B cell (primary cell): ENCODE measurements at regions not wholly inside any gene's neighbourhood (a gene's known extent, or its start where the extent isn't known, plus 50 kb on each side); places are given as distances from the start of the nearest gene placed in this dataset.

Source experiments
- ATAC-seq: fragments of 200-7000 bp; cut with Tn5 transposase; one replicate; pipeline ENCODE4 v1.10.0; 2021; ENCODE audit warnings: low read depth, mild to moderate bottlenecking, moderate number of reproducible peaks, moderate library complexity
- CTCF ChIA-PET: fragments of 350-600 bp; sonication (Branson Sonifier 250); formaldehyde crosslinking; loops from one replicate; lab custom pipeline; 2021; ENCODE audit warnings: antibody characterized with exemption, inconsistent platforms; lab: Charles Lee
- POLR2A ChIA-PET: fragments of 350-600 bp; sonication (Branson Sonifier 250); formaldehyde crosslinking; loops from one replicate; lab custom pipeline; 2021; ENCODE audit warnings: antibody characterized with exemption; lab: Charles Lee
- DNase-seq: peaks from one replicate; pipeline ENCODE4 v3.0.0; 2013
- H2AFZ ChIP-seq: 2 replicates; pipeline ENCODE4 v1.6.1; 2012; ENCODE audit warnings: mild to moderate bottlenecking, low read depth, low read length; ENCODE audit not compliant: insufficient read depth, poor library complexity, severe bottlenecking
- H3K27ac ChIP-seq, 2 donors: 1 replicate in 1 of 2; 2 replicates in 1 of 2; pipeline ENCODE4 v1.5.1; 2012 to 2013; ENCODE audit warnings: low read length in 2 of 2, mild to moderate bottlenecking in 2 of 2, moderate library complexity in 1 of 2
- H3K27me3 ChIP-seq, 4 experiments: fragments of 200-600 bp in 1 of 4; sonication (generic) in 1 of 4; replicated peaks in 1 of 4; 1 replicate in 2 of 4; 2 replicates in 2 of 4; pipeline versions ENCODE4 v1.6.1 to v1.7.0; 2013 to 2016; ENCODE audit warnings: low read length in 3 of 4, mild to moderate bottlenecking in 2 of 4, mixed read lengths in 1 of 4, moderate library complexity in 1 of 4; ENCODE audit not compliant: insufficient read depth in 4 of 4, control insufficient read depth in 3 of 4; ENCODE audit errors: control extremely low read depth in 1 of 4
- H3K36me3 ChIP-seq, 2 experiments: replicated peaks in 1 of 2; 1 replicate in 1 of 2; 2 replicates in 1 of 2; pipeline versions ENCODE4 v1.6.1 to v1.7.1; 2013; ENCODE audit warnings: low read length in 1 of 2; ENCODE audit not compliant: insufficient read depth in 2 of 2, control insufficient read depth in 1 of 2; ENCODE audit errors: control extremely low read depth in 1 of 2, extremely low read depth in 1 of 2
- H3K4me1 ChIP-seq, 2 donors: fragments of 200-600 bp in 1 of 2; sonication (generic) in 1 of 2; 1 replicate in 1 of 2; 2 replicates in 1 of 2; pipeline versions ENCODE4 v1.5.1 to v1.6.1; 2013 to 2017; ENCODE audit warnings: low read length in 2 of 2; ENCODE audit not compliant: control insufficient read depth in 2 of 2, insufficient read depth in 2 of 2
- H3K4me2 ChIP-seq: replicated peaks from 2 replicates; pipeline ENCODE3; 2012; ENCODE audit warnings: mild to moderate bottlenecking, low read depth, low read length; ENCODE audit not compliant: poor library complexity, severe bottlenecking
- H3K4me3 ChIP-seq, 5 experiments: fragments of 200-600 bp in 1 of 5; sonication (generic) in 1 of 5; 1 replicate in 3 of 5; 2 replicates in 2 of 5; pipeline versions ENCODE4 v1.5.1 to v1.7.0; 2011 to 2016; ENCODE audit warnings: low read length in 4 of 5, mild to moderate bottlenecking in 4 of 5, low read depth in 2 of 5, control low read depth in 1 of 5, moderate library complexity in 1 of 5; ENCODE audit not compliant: insufficient read depth in 1 of 5; ENCODE audit errors: control extremely low read depth in 1 of 5, extremely low read depth in 1 of 5
- H3K79me2 ChIP-seq: fragments of 200-600 bp; sonication (generic); one replicate; pipeline ENCODE4 v1.6.0; 2016; ENCODE audit warnings: low read length; ENCODE audit not compliant: control insufficient read depth, insufficient read depth
- H3K9ac ChIP-seq: fragments of 200-600 bp; sonication (generic); 2 replicates; pipeline ENCODE4 v1.6.1; 2017; ENCODE audit warnings: mild to moderate bottlenecking, low read length, moderate library complexity
- H3K9me3 ChIP-seq, 3 donors: one replicate each; pipeline versions ENCODE4 v1.6.1 to v1.7.1; 2013; ENCODE audit warnings: low read length in 2 of 3; ENCODE audit not compliant: control insufficient read depth in 2 of 3, insufficient read depth in 1 of 3; ENCODE audit errors: control extremely low read depth in 1 of 3
- H4K20me1 ChIP-seq: 2 replicates; pipeline ENCODE4 v1.6.0; 2012; ENCODE audit warnings: mild to moderate bottlenecking, low read length; ENCODE audit not compliant: insufficient read depth, control insufficient read depth, poor library complexity, severe bottlenecking
- H3K27ac Mint-ChIP-seq: one replicate; pipeline ENCODE4 v1.8.0; 2021; ENCODE audit warnings: mixed read lengths
- H3K27me3 Mint-ChIP-seq: one replicate; pipeline ENCODE4 v1.8.0; 2021; ENCODE audit warnings: mixed read lengths
- H3K4me1 Mint-ChIP-seq: one replicate; pipeline ENCODE4 v1.8.0; 2021; ENCODE audit warnings: mixed read lengths
- H3K4me3 Mint-ChIP-seq: one replicate; pipeline ENCODE4 v1.8.0; 2021; ENCODE audit warnings: mixed read lengths
- H3K9me3 Mint-ChIP-seq: one replicate; pipeline ENCODE4 v1.8.0; 2022; ENCODE audit warnings: mixed read lengths; ENCODE audit not compliant: insufficient read depth
- CTCF ChIP-seq: fragments of 200-600 bp; IDR thresholded peaks from one replicate; pipeline ENCODE4 v1.8.0; 2022; ENCODE audit warnings: antibody characterized with exemption, mild to moderate bottlenecking
- EZH2 ChIP-seq: IDR thresholded peaks from 2 replicates; pipeline ENCODE4 v1.6.1; 2012; ENCODE audit warnings: borderline replicate concordance, low read depth, mild to moderate bottlenecking, moderate library complexity, low read length; ENCODE audit not compliant: insufficient read depth, poor library complexity, severe bottlenecking
- WGBS: methylation state at CpG from one replicate; pipeline ENCODE4 v1.1.5; 2013; ENCODE audit warnings: missing lambda C conversion rate; ENCODE audit not compliant: insufficient coverage; 5-methylcytosine and 5-hydroxymethylcytosine counted together
- intact Hi-C: fragments of 100-400 bp; cut with micrococcal nuclease; formaldehyde crosslinking; loops from one replicate; pipeline ENCODE4 v1.10.0; 2022

GRCh38 chr2:234867882-234868285 lies 83.9 kb upstream of the SH3BP4 start:
- Mint-ChIP-seq H3K4me3 (no peak overlapping the region), H3K27ac (no peak overlapping the region), H3K27me3 (peaks cover 20% of the 10 kb centered on the region), H3K9me3 (peaks cover 8% of the 10 kb centered on the region), H3K4me1 (no peaks in the 10 kb centered on the region)
- H2AFZ ChIP-seq = no peak overlapping the region
- DNase-seq = no peak
- H3K27ac ChIP-seq = no peak overlapping the region
- 93% methylated on average over 3 of the region's 3 CpGs for WGBS
- no peak for ATAC-seq
- TF ChIP-seq CTCF = no peak
- TF ChIP-seq EZH2 = no peak
- no peak overlapping the region for H3K9ac ChIP-seq
- no peaks in the 10 kb centered on the region for H4K20me1 ChIP-seq
- no peaks in the 10 kb centered on the region for H3K27me3 ChIP-seq
- intact Hi-C loops = no loop called here
- H3K4me3 ChIP-seq = no peak overlapping the region
- H3K79me2 ChIP-seq = no peaks in the 10 kb centered on the region
- H3K4me2 ChIP-seq = no peak overlapping the region
- no peaks in the 10 kb centered on the region for H3K36me3 ChIP-seq
- CTCF ChIA-PET = no interaction called here
- H3K9me3 ChIP-seq = peaks cover 2 to 15% (median 3%) of the 10 kb centered on the region in 3 donors
- POLR2A ChIA-PET = no interaction called here
- no peaks in the 10 kb centered on the region for H3K4me1 ChIP-seq

- no peaks in the 10 kb centered on the region for H3K4me1 ChIP-seq
- Mint-ChIP-seq H3K4me1 (no peaks in the 10 kb centered on the region), H3K9me3 (peaks cover 8% of the 10 kb centered on the region), H3K27ac (no peak overlapping the region), H3K27me3 (peaks cover 7% of the 10 kb centered on the region), H3K4me3 (no peak overlapping the region)
- H3K27ac ChIP-seq = no peak overlapping the region
- DNase-seq (no peak), ATAC-seq (no peak)
- H3K27me3 ChIP-seq = no peaks in the 10 kb centered on the region
- WGBS = 88% methylated on average over 2 of the region's 2 CpGs
- H3K79me2 ChIP-seq = no peaks in the 10 kb centered on the region
- H3K4me2 ChIP-seq = no peak overlapping the region
- no peak for TF ChIP-seq CTCF
- H3K9me3 ChIP-seq = peaks cover 2 to 15% (median 3%) of the 10 kb centered on the region in 3 donors
- H3K36me3 ChIP-seq = no peaks in the 10 kb centered on the region
- no peak overlapping the region for H3K4me3 ChIP-seq
- no peak overlapping the region for H3K9ac ChIP-seq
- no peak overlapping the region for H2AFZ ChIP-seq
- intact Hi-C loops = no loop called here
- CTCF ChIA-PET = no interaction called here
- H4K20me1 ChIP-seq = no peaks in the 10 kb centered on the region
- POLR2A ChIA-PET = no interaction called here
These were observed 86.2 kb upstream of the SH3BP4 start for GRCh38 chr2:234865586-234865985.
